ENCODE measurements at regions not wholly inside any gene's neighbourhood (a gene's known extent, or its start where the extent isn't known, plus 50 kb on each side); places are given as distances from the start of the nearest gene placed in this dataset.

GRCh38 chr2:45156605-45157004 lies 147.4 kb upstream of the SIX2 start:
- Histone ChIP-seq H4K20me1 (ENCODE audit: insufficient read depth, low read length) (no peaks in the 10 kb centered on the region), H3F3A (ENCODE audit: insufficient read depth, low read length) (no peaks in the 10 kb centered on the region), H3K4me2 (ENCODE audit: low read depth, low read length) (no peak overlapping the region), H3K9me3 (replicated peaks; ENCODE audit: insufficient read depth, low read length) (no peaks in the 10 kb centered on the region), H3K4me3 (ENCODE audit: low read length) (no peak overlapping the region), H3K9me2 (replicated peaks; ENCODE audit: insufficient read depth, low read length) (no peaks in the 10 kb centered on the region), H3K27me3 (replicated peaks; ENCODE audit: insufficient read depth, low read length) (no peaks in the 10 kb centered on the region), H2AFZ (ENCODE audit: low read length) (no peak overlapping the region), H3K36me3 (replicated peaks; ENCODE audit: insufficient read depth, low read length) (no peaks in the 10 kb centered on the region), H3K79me2 (ENCODE audit: low read length) (no peaks in the 10 kb centered on the region), H3K4me1 (ENCODE audit: low read length) (no peaks in the 10 kb centered on the region), H3K27ac (ENCODE audit: low read length) (no peak overlapping the region), H3K9ac (ENCODE audit: low read length) (no peak overlapping the region)
- DNase-seq, result no peak
- TF ChIP-seq, protein P1, sequence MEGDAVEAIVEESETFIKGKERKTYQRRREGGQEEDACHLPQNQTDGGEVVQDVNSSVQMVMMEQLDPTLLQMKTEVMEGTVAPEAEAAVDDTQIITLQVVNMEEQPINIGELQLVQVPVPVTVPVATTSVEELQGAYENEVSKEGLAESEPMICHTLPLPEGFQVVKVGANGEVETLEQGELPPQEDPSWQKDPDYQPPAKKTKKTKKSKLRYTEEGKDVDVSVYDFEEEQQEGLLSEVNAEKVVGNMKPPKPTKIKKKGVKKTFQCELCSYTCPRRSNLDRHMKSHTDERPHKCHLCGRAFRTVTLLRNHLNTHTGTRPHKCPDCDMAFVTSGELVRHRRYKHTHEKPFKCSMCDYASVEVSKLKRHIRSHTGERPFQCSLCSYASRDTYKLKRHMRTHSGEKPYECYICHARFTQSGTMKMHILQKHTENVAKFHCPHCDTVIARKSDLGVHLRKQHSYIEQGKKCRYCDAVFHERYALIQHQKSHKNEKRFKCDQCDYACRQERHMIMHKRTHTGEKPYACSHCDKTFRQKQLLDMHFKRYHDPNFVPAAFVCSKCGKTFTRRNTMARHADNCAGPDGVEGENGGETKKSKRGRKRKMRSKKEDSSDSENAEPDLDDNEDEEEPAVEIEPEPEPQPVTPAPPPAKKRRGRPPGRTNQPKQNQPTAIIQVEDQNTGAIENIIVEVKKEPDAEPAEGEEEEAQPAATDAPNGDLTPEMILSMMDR (IDR thresholded peaks at IDR 0.05; ENCODE audit: low read length), result no peak
- TF ChIP-seq EZH2phosphoT487 (IDR thresholded peaks at IDR 0.05; ENCODE audit: low read length) (no peak), EZH2 (optimal IDR thresholded peaks at IDR 0.05; ENCODE audit: low read depth, low read length) (no peak)

GRCh38 chr2:45154606-45155155 lies 145.4 kb upstream of the SIX2 start:
- no peak for DNase-seq
- H3K9ac ChIP-seq (ENCODE audit: low read length), result no peak overlapping the region

DNA sequence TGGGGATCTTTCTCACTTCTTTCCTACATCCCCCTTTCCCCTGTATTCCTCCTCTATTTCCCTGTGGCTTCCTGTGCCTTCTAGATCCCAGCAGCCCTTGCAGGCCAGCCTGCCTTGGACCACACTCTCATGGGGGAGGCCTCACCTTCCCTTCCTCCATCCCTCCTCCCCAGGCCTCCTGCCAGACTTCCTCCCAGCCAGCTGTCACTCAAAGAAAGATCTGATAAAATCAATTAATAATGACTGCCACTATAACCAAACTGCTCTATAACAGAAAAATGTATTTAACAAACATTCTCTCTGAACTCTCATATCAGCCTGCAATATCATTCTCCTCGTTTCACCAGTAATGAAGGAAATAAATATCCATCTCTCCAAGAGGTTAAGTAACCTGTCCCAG lies 144.9 kb upstream of the SIX2 start:
- H3K27me3 ChIP-seq (replicated peaks; ENCODE audit: insufficient read depth, low read length), result no peaks in the 10 kb centered on the region
- H3K9ac ChIP-seq (ENCODE audit: low read length), result no peak overlapping the region
- no peak overlapping the region for H3K4me2 ChIP-seq (ENCODE audit: low read depth, low read length)
- no peaks in the 10 kb centered on the region for H3K79me2 ChIP-seq (ENCODE audit: low read length)
- TF ChIP-seq, protein P1 (IDR thresholded peaks at IDR 0.05; ENCODE audit: low read length), result no peak
- no peak for TF ChIP-seq EZH2phosphoT487 (IDR thresholded peaks at IDR 0.05; ENCODE audit: low read length)
- TF ChIP-seq EZH2 (optimal IDR thresholded peaks at IDR 0.05; ENCODE audit: low read depth, low read length), result no peak
- H3K9me3 ChIP-seq (replicated peaks; ENCODE audit: insufficient read depth, low read length), result no peaks in the 10 kb centered on the region
- no peaks in the 10 kb centered on the region for H3F3A ChIP-seq (ENCODE audit: insufficient read depth, low read length)
- H2AFZ ChIP-seq (ENCODE audit: low read length), result no peak overlapping the region
- H3K27ac ChIP-seq (ENCODE audit: low read length), result no peak overlapping the region
- DNase-seq, result no peak
- no peaks in the 10 kb centered on the region for H3K4me1 ChIP-seq (ENCODE audit: low read length)
- H3K36me3 ChIP-seq (replicated peaks; ENCODE audit: insufficient read depth, low read length), result no peaks in the 10 kb centered on the region
- no peaks in the 10 kb centered on the region for H4K20me1 ChIP-seq (ENCODE audit: insufficient read depth, low read length)
- no peaks in the 10 kb centered on the region for H3K9me2 ChIP-seq (replicated peaks; ENCODE audit: insufficient read depth, low read length)
- H3K4me3 ChIP-seq (ENCODE audit: low read length), result no peak overlapping the region

More at GRCh38 chr2:45154606-45155155, 145.4 kb upstream of the SIX2 start:
- no peaks in the 10 kb centered on the region for H3K79me2 ChIP-seq (ENCODE audit: low read length)
- H3K4me1 ChIP-seq (ENCODE audit: low read length), result no peaks in the 10 kb centered on the region
- no peaks in the 10 kb centered on the region for H3K27me3 ChIP-seq (replicated peaks; ENCODE audit: insufficient read depth, low read length)
- TF ChIP-seq EZH2phosphoT487 (IDR thresholded peaks at IDR 0.05; ENCODE audit: low read length) (no peak), EZH2 (optimal IDR thresholded peaks at IDR 0.05; ENCODE audit: low read depth, low read length) (no peak)
- TF ChIP-seq, protein P1 (IDR thresholded peaks at IDR 0.05; ENCODE audit: low read length), result no peak
- no peaks in the 10 kb centered on the region for H3K9me2 ChIP-seq (replicated peaks; ENCODE audit: insufficient read depth, low read length)
- no peak overlapping the region for H3K4me2 ChIP-seq (ENCODE audit: low read depth, low read length)
- H3K27ac ChIP-seq (ENCODE audit: low read length), result no peak overlapping the region
- H2AFZ ChIP-seq (ENCODE audit: low read length), result no peak overlapping the region
- no peaks in the 10 kb centered on the region for H3K9me3 ChIP-seq (replicated peaks; ENCODE audit: insufficient read depth, low read length)
- H3F3A ChIP-seq (ENCODE audit: insufficient read depth, low read length), result no peaks in the 10 kb centered on the region
- H3K4me3 ChIP-seq (ENCODE audit: low read length), result no peak overlapping the region
- no peaks in the 10 kb centered on the region for H4K20me1 ChIP-seq (ENCODE audit: insufficient read depth, low read length)
- H3K36me3 ChIP-seq (replicated peaks; ENCODE audit: insufficient read depth, low read length), result no peaks in the 10 kb centered on the region
